ENCODE measurements at regions not wholly inside any gene's neighbourhood (a gene's known extent, or its start where the extent isn't known, plus 50 kb on each side); places are given as distances from the start of the nearest gene placed in this dataset.

- H3K4me1 ChIP-seq = peaks cover 0 to 8% of the 10 kb centered on the region in 2 donors
- peaks cover 0 to 2% of the 10 kb centered on the region in 2 donors for H3K9me3 ChIP-seq
- no peaks in the 10 kb centered on the region for H3K36me3 ChIP-seq
- peak; percentile 81 for ATAC-seq
- intact Hi-C loops (cut with DNase I) = no loop called here
- H3K27me3 ChIP-seq = no peaks in the 10 kb centered on the region
- H3K27ac ChIP-seq = no peak overlapping the region
- no peak for DNase-seq
- H3K4me3 ChIP-seq = no peak overlapping the region
- TF ChIP-seq, protein P1, sequence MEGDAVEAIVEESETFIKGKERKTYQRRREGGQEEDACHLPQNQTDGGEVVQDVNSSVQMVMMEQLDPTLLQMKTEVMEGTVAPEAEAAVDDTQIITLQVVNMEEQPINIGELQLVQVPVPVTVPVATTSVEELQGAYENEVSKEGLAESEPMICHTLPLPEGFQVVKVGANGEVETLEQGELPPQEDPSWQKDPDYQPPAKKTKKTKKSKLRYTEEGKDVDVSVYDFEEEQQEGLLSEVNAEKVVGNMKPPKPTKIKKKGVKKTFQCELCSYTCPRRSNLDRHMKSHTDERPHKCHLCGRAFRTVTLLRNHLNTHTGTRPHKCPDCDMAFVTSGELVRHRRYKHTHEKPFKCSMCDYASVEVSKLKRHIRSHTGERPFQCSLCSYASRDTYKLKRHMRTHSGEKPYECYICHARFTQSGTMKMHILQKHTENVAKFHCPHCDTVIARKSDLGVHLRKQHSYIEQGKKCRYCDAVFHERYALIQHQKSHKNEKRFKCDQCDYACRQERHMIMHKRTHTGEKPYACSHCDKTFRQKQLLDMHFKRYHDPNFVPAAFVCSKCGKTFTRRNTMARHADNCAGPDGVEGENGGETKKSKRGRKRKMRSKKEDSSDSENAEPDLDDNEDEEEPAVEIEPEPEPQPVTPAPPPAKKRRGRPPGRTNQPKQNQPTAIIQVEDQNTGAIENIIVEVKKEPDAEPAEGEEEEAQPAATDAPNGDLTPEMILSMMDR (IDR thresholded peaks at IDR 0.05) = peak in 1 of 2 donors; percentile 54
Observed at GRCh38 chr2:37809525-37809924, 115.6 kb upstream of the RMDN2 start.

DNA sequence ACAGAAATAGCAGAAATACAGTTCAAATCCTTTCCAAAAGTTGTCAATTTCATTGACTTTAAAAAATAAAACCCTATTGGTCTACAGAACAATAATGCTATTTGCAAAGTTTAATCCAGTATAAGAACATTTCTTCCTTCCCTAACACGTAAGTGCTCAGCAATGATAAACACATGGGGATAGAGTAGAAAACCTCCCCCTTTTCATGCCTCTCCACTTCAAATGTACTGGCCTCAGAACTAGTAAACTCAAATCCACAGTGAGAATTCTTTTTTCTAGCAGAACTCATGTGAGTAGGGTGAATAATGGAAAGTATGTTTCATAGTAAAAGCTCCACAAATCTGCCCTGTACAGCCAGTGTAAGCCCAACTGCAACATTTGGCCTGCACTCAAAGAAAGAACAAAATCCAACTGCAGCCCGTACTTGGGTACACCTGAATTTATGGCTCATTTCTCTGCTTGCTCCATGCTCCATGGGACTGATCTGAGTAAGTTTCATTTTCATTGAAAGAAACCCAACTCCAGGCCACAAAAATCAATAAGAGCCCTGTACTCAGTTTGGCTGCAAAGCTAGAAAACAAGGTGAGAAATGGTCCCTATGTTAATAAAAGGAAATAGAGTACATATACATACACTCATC is 115.0 kb upstream of the RMDN2 start:
- TF ChIP-seq, protein P1 (IDR thresholded peaks at IDR 0.05) = no peak

DNA sequence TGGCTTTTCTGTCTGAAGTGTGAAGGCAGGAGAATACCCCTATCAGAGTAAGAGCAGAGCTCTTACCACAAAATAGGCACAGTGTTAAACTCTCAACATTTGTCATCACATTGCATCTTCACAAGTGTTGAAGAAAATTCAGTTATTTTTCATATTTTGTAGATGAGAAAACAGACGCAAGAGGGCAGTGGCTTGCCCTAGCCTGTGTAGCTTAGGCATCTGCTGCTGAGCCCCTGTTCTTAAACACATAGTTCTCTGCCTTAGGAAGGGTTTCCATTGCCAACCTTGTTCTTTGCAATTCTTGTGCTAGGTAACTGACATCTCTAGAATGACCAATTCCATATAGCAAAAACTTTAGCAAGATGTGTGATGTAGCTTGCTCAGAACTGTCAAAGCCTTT is 112.7 kb upstream of the RMDN2 start:
- peaks cover 0 to 8% of the 10 kb centered on the region in 2 donors for H3K4me1 ChIP-seq
- H3K36me3 ChIP-seq = no peaks in the 10 kb centered on the region
- H3K4me3 ChIP-seq = no peak overlapping the region
- H3K27me3 ChIP-seq = no peaks in the 10 kb centered on the region
- TF ChIP-seq, protein P1 (IDR thresholded peaks at IDR 0.05) = no peak
- H3K27ac ChIP-seq = no peak overlapping the region
- intact Hi-C loops (cut with DNase I) = no loop called here
- ATAC-seq = no peak
- DNase-seq = no peak
- no peaks in the 10 kb centered on the region for H3K9me3 ChIP-seq

More for the DNA sequence above, 115.0 kb upstream of the RMDN2 start:
- peaks cover 0 to 8% of the 10 kb centered on the region in 2 donors for H3K4me1 ChIP-seq
- intact Hi-C loops (cut with DNase I) = no loop called here
- H3K27ac ChIP-seq = no peak overlapping the region
- ATAC-seq (no peak), DNase-seq (no peak)
- H3K4me3 ChIP-seq = no peak overlapping the region
- no peaks in the 10 kb centered on the region for H3K36me3 ChIP-seq
- no peaks in the 10 kb centered on the region for H3K27me3 ChIP-seq
- H3K9me3 ChIP-seq = peaks cover 0 to 2% of the 10 kb centered on the region in 2 donors

- DNase-seq (no peak), ATAC-seq (no peak)
- H3K27me3 ChIP-seq = no peaks in the 10 kb centered on the region
- peaks cover 0 to 8% of the 10 kb centered on the region in 2 donors for H3K4me1 ChIP-seq
- TF ChIP-seq, protein P1 (IDR thresholded peaks at IDR 0.05) = no peak
- H3K9me3 ChIP-seq = no peaks in the 10 kb centered on the region
- no peaks in the 10 kb centered on the region for H3K36me3 ChIP-seq
- H3K27ac ChIP-seq = no peak overlapping the region
- H3K4me3 ChIP-seq = no peak overlapping the region
- intact Hi-C loops (cut with DNase I) = no loop called here
Observed at GRCh38 chr2:37812941-37813730, 112.0 kb upstream of the RMDN2 start.

GRCh38 chr2:37816036-37816435 is 109.1 kb upstream of the RMDN2 start:
- intact Hi-C loops (cut with DNase I) = no loop called here
- H3K4me3 ChIP-seq = no peak overlapping the region
- TF ChIP-seq, protein P1 (IDR thresholded peaks at IDR 0.05) = no peak

More at GRCh38 chr2:37816036-37816435, 109.1 kb upstream of the RMDN2 start:
- no peaks in the 10 kb centered on the region for H3K36me3 ChIP-seq
- peaks cover 0 to 10% of the 10 kb centered on the region in 2 donors for H3K4me1 ChIP-seq
- H3K27ac ChIP-seq = no peak overlapping the region
- no peaks in the 10 kb centered on the region for H3K9me3 ChIP-seq
- DNase-seq = no peak
- no peak for ATAC-seq
- no peaks in the 10 kb centered on the region for H3K27me3 ChIP-seq

Measured in left lung (tissue), 4 donors.